K562 (cell line): ENCODE measurements at regions not wholly inside any gene's neighbourhood (a gene's known extent, or its start where the extent isn't known, plus 50 kb on each side); places are given as distances from the start of the nearest gene placed in this dataset.

ENCODE experiments used
- ATAC-seq: fragments of 200-7000 bp; cut with Tn5 transposase; 3 replicates; pipeline ENCODE4 v1.9.1; 2020; ENCODE audit warnings: moderate library complexity
- BruUV-seq: library from RNA; stranded (reverse); fragments of 400-500 nt; replicated peaks from 2 replicates; lab custom pipeline; 2021; lab: Mats Ljungman, UMichigan
- CTCF ChIA-PET: fragments of 300-600 bp; formaldehyde crosslinking; extraction: SDS; loops from one replicate; lab custom pipeline; 2021; ENCODE audit warnings: low intra/inter-chr PET ratio; lab: Yijun Ruan, JAX
- POLR2A ChIA-PET: fragments of 300-600, 350-650 bp; sonication (Branson Sonifier 250); formaldehyde crosslinking; extraction: SDS; loops from one replicate; lab custom pipeline; 2021; ENCODE audit warnings: antibody characterized with exemption, inconsistent platforms; lab: Yijun Ruan, JAX
- DNase-seq, 4 experiments: peaks; one replicate each; pipeline versions ENCODE4 v3.0.0 to v3.0.0-alpha.2; 2011 to 2018; ENCODE audit warnings: low spot score in 3 of 4, mixed read lengths in 3 of 4; ENCODE audit errors: extremely low read depth in 1 of 4
- FAIRE-seq: peaks from 2 replicates; lab custom pipeline; 2011; peaks lifted over from hg19 to GRCh38; lab: Jason Lieb, UNC
- H2AFZ ChIP-seq: 2 replicates; pipeline ENCODE4 v1.6.0; 2011; ENCODE audit warnings: low read depth, low read length, control low read depth, inconsistent platforms
- H3K27ac ChIP-seq: fragments of 200-600 bp; 3 replicates; pipeline ENCODE4 v1.8.0; 2011; ENCODE audit warnings: low read depth, mild to moderate bottlenecking, control low read depth, inconsistent platforms, low read length, moderate library complexity, mixed read lengths; ENCODE audit errors: extremely low read depth
- H3K27me3 ChIP-seq, 2 experiments: fragments of 300-600 bp in 1 of 2; 2 replicates in 1 of 2; 3 replicates in 1 of 2; pipeline versions ENCODE4 v1.6.0 to v1.8.0; 2011; ENCODE audit warnings: inconsistent platforms in 2 of 2, low read length in 2 of 2, mild to moderate bottlenecking in 1 of 2, mixed read lengths in 1 of 2, moderate library complexity in 1 of 2; ENCODE audit not compliant: control insufficient read depth in 2 of 2, insufficient read depth in 2 of 2
- H3K36me3 ChIP-seq: fragments of 300-600 bp; 3 replicates; pipeline ENCODE4 v1.8.0; 2011; ENCODE audit warnings: mild to moderate bottlenecking, low read length, inconsistent platforms; ENCODE audit not compliant: control insufficient read depth, insufficient read depth
- H3K4me1 ChIP-seq, 2 experiments: fragments of 200-600 bp in 1 of 2; replicated peaks in 1 of 2; 2 replicates in 1 of 2; 3 replicates in 1 of 2; pipeline versions ENCODE4 v1.5.1 to v1.8.0; 2011; ENCODE audit warnings: inconsistent platforms in 2 of 2, low read length in 2 of 2, mild to moderate bottlenecking in 1 of 2, mixed read lengths in 1 of 2, moderate library complexity in 1 of 2; ENCODE audit not compliant: control insufficient read depth in 2 of 2, insufficient read depth in 2 of 2
- H3K4me2 ChIP-seq: 2 replicates; pipeline ENCODE4 v1.6.1; 2011; ENCODE audit warnings: low read length, control low read depth, inconsistent platforms, mixed read lengths; ENCODE audit not compliant: insufficient read depth
- H3K4me3 ChIP-seq: fragments of 200-600 bp; sonication (generic), shearing (Covaris generic); 2 replicates; pipeline ENCODE4 v1.5.1; 2016; ENCODE audit warnings: control low read depth, inconsistent platforms
- H3K79me2 ChIP-seq: fragments of 200-600 bp; 3 replicates; pipeline ENCODE4 v1.8.0; 2011; ENCODE audit warnings: low read length, inconsistent platforms; ENCODE audit not compliant: control insufficient read depth, insufficient read depth
- H3K9ac ChIP-seq, 2 experiments: 2 replicates each; pipeline versions ENCODE4 v1.6.0 to v1.6.1; 2011; ENCODE audit warnings: low read depth in 2 of 2, low read length in 2 of 2, control low read depth in 1 of 2, inconsistent platforms in 1 of 2, mild to moderate bottlenecking in 1 of 2, mixed read lengths in 1 of 2; ENCODE audit not compliant: insufficient read depth in 1 of 2
- H3K9me1 ChIP-seq: one replicate; pipeline ENCODE4 v1.6.0; 2011; ENCODE audit warnings: inconsistent platforms, mild to moderate bottlenecking, low read length, moderate library complexity; ENCODE audit not compliant: control insufficient read depth, insufficient read depth
- H3K9me3 ChIP-seq: replicated peaks from 2 replicates; pipeline ENCODE4 v1.5.1; 2011; ENCODE audit warnings: low read depth, low read length, inconsistent platforms; ENCODE audit not compliant: control insufficient read depth, insufficient read depth
- H4K20me1 ChIP-seq: replicated peaks from 2 replicates; pipeline ENCODE4 v1.6.1; 2011; ENCODE audit warnings: low read length, inconsistent platforms, mixed read lengths; ENCODE audit not compliant: control insufficient read depth, insufficient read depth
- CAMTA2 ChIP-seq: fragments of 250-450 bp; sonication (Bioruptor Pico); conservative IDR thresholded peaks from 2 replicates; pipeline ENCODE4 v1.5.1; 2022
- FOXP1 ChIP-seq: sonication (generic); formaldehyde crosslinking; IDR thresholded peaks from 2 replicates; pipeline ENCODE4 v1.8.0; 2022; ENCODE audit warnings: mild to moderate bottlenecking, missing genetic modification reagents
- GABPB1 ChIP-seq: sonication (generic); formaldehyde crosslinking; IDR thresholded peaks from 2 replicates; pipeline ENCODE4 v1.8.0; 2022; ENCODE audit warnings: mild to moderate bottlenecking, missing genetic modification reagents
- GATA2 ChIP-seq: sonication (generic); formaldehyde crosslinking; IDR thresholded peaks from 2 replicates; pipeline ENCODE4 v1.4.0; 2020; ENCODE audit warnings: mild to moderate bottlenecking, missing genetic modification reagents
- NFRKB ChIP-seq: fragments of 450-650 bp; IDR thresholded peaks from 2 replicates; pipeline ENCODE4 v1.6.1; 2016; ENCODE audit warnings: low read depth
- PTRF ChIP-seq: fragments of 450-650 bp; IDR thresholded peaks from 2 replicates; pipeline ENCODE4 v1.6.1; 2016; ENCODE audit warnings: mild to moderate bottlenecking, missing genetic modification characterization, missing compliant biosample characterization
- ZNF551 ChIP-seq: fragments of 250-450 bp; sonication (Bioruptor Pico); IDR thresholded peaks from 2 replicates; pipeline ENCODE4 v1.5.0; 2021; ENCODE audit warnings: mild to moderate bottlenecking, moderate library complexity
- WGBS: fragments of 100-300 bp; shearing (Covaris generic); methylation state at CpG from one replicate; pipeline ENCODE4 v1.1.6; 2016; ENCODE audit warnings: low coverage, mixed read lengths; ENCODE audit not compliant: insufficient coverage; ENCODE audit errors: missing lambda C conversion rate; 5-methylcytosine and 5-hydroxymethylcytosine counted together
- in situ Hi-C: fragments of 300-500 bp; cut with MboI; formaldehyde crosslinking; loops from 4 replicates; pipeline ENCODE4 v1.15.0; 2018; ENCODE audit warnings: inconsistent platforms, mixed read lengths
- intact Hi-C: fragments of 100-400 bp; cut with micrococcal nuclease; formaldehyde crosslinking; loops from 2 replicates; pipeline ENCODE4 v1.14.2; 2022
- TF ChIP-seq, protein P1 (sequence below), 2 experiments: fragments of 450-650 bp; IDR thresholded peaks; 2 replicates each; pipeline ENCODE4 v1.6.1; 2016; ENCODE audit warnings: mild to moderate bottlenecking in 2 of 2, borderline replicate concordance in 1 of 2, low read depth in 1 of 2, moderate library complexity in 1 of 2

GRCh38 chr3:44026220-44026865 lies 215.3 kb upstream of the TOPAZ1 start:
- intact Hi-C loops (no loop called here), in situ Hi-C loops (no loop called here)
- Histone ChIP-seq H3K79me2 (no peaks in the 10 kb centered on the region), H3K36me3 (no peaks in the 10 kb centered on the region), H3K9me3 (no peaks in the 10 kb centered on the region), H3K27ac (no peak overlapping the region), H2AFZ (no peak overlapping the region), H3K27me3 (peaks cover 26 to 42% of the 10 kb centered on the region in 2 experiments), H3K4me3 (no peak overlapping the region), H3K9me1 (no peaks in the 10 kb centered on the region), H3K9ac (no peak overlapping the region), H4K20me1 (no peaks in the 10 kb centered on the region), H3K4me1 (peaks cover 0 to 6% of the 10 kb centered on the region in 2 experiments; a peak in 1 of 5 replicates), H3K4me2 (no peak overlapping the region)
- ATAC-seq (no peak), DNase-seq (no peak), FAIRE-seq (no peak)
- TF ChIP-seq PTRF (tag): no peak
- POLR2A ChIA-PET: no interaction called here
- CTCF ChIA-PET: no interaction called here
- 1% methylated on average over 5 of the region's 5 CpGs for WGBS
- BruUV-seq: no TSS peak

GRCh38 chr3:44029100-44029499 lies 212.6 kb upstream of the TOPAZ1 start:
- ChIA-PET POLR2A (no interaction called here), CTCF (no interaction called here)
- Histone ChIP-seq H4K20me1 (no peaks in the 10 kb centered on the region), H3K4me1 (no peaks in the 10 kb centered on the region), H3K4me3 (no peak overlapping the region), H3K79me2 (no peaks in the 10 kb centered on the region), H3K9me3 (no peaks in the 10 kb centered on the region), H2AFZ (no peak overlapping the region), H3K4me2 (no peak overlapping the region), H3K9ac (no peak overlapping the region), H3K36me3 (no peaks in the 10 kb centered on the region), H3K9me1 (no peaks in the 10 kb centered on the region), H3K27me3 (peaks cover 12 to 51% of the 10 kb centered on the region in 2 experiments), H3K27ac (no peak overlapping the region)
- ATAC-seq: no peak
- in situ Hi-C loops (no loop called here), intact Hi-C loops (no loop called here)
- no peak for TF ChIP-seq GABPB1 (CRISPR knock-in tag)
- no peak for TF ChIP-seq NFRKB
- no peak for TF ChIP-seq GATA2
- no peak for TF ChIP-seq CAMTA2 (CRISPR knock-in tag)
- no peak for TF ChIP-seq ZNF551 (CRISPR knock-in tag)
- no peak for TF ChIP-seq FOXP1 (CRISPR knock-in tag)
- TF ChIP-seq, protein P1, sequence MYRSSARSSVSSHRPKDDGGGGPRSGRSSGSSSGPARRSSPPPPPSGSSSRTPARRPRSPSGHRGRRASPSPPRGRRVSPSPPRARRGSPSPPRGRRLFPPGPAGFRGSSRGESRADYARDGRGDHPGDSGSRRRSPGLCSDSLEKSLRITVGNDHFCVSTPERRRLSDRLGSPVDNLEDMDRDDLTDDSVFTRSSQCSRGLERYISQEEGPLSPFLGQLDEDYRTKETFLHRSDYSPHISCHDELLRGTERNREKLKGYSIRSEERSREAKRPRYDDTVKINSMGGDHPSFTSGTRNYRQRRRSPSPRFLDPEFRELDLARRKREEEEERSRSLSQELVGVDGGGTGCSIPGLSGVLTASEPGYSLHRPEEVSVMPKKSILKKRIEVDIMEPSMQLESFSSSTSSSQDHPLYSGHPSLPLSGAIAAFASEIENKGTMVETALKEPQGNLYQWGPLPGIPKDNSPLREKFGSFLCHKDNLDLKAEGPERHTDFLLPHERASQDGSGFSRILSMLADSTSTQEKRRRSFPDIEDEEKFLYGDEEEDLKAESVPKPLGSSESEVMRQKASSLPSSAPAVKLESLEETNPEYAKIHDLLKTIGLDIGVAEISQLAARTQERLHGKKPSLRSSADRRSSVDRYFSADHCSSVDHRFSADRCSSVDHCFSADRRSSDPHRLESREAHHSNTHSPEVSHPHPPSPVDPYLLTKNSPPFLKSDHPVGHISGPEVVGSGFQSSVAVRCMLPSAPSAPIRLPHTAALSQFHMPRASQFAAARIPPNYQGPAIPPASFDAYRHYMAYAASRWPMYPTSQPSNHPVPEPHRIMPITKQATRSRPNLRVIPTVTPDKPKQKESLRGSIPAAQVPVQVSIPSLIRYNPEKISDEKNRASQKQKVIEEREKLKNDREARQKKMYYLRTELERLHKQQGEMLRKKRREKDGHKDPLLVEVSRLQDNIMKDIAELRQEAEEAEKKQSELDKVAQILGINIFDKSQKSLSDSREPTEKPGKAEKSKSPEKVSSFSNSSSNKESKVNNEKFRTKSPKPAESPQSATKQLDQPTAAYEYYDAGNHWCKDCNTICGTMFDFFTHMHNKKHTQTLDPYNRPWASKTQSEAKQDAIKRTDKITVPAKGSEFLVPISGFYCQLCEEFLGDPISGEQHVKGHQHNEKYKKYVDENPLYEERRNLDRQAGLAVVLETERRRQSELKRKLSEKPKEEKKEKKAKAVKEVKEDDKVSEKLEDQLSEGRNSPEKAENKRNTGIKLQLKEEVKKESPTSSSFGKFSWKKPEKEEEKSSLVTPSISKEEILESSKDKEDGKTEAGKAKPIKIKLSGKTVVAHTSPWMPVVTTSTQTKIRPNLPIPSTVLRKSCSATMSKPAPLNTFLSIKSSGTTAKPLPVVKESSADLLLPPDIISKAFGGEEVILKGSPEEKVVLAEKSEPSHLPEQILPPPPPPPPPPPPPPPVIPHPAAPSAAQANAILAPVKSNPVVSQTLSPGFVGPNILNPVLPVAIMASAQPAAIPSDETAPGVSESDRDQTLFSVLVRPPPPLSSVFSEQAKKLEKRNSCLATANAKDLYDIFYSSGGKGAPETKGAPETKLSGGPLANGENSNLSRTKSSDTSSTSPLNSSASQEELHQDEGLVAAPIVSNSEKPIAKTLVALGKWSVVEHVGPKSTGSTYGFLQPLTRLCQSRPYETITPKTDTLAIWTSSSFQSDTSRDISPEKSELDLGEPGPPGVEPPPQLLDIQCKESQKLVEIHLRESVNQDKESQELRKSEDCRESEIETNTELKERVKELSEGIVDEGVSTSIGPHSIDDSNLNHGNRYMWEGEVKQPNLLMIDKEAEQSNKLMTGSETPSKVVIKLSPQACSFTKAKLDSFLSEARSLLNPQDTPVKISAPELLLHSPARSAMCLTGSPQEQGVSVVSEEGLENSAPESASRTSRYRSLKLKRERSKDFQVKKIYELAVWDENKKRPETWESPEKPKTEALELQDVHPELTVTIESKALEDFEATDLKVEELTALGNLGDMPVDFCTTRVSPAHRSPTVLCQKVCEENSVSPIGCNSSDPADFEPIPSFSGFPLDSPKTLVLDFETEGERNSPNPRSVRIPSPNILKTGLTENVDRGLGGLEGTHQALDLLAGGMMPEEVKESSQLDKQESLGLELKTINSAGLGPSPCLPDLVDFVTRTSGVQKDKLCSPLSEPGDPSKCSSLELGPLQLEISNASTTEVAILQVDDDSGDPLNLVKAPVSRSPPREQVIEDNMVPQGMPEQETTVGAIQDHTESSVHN (IDR thresholded peaks at IDR 0.05; ENCODE audit: borderline replicate concordance in 1 of 2, low read depth in 1 of 2): no peak
- DNase-seq: no peak
- WGBS: 0% methylated on average over 2 of the region's 2 CpGs
- no TSS peak for BruUV-seq
- no peak for FAIRE-seq
